GM19035 (cell line): ENCODE measurements at regions not wholly inside any gene's neighbourhood (a gene's known extent, or its start where the extent isn't known, plus 50 kb on each side); places are given as distances from the start of the nearest gene placed in this dataset.

Experiments used
- ATAC-seq: cut with Tn5 transposase; IDR thresholded peaks from one replicate; pipeline ENCODE4 v1.9.1; 2021; ENCODE audit not compliant: unreplicated experiment

DNA sequence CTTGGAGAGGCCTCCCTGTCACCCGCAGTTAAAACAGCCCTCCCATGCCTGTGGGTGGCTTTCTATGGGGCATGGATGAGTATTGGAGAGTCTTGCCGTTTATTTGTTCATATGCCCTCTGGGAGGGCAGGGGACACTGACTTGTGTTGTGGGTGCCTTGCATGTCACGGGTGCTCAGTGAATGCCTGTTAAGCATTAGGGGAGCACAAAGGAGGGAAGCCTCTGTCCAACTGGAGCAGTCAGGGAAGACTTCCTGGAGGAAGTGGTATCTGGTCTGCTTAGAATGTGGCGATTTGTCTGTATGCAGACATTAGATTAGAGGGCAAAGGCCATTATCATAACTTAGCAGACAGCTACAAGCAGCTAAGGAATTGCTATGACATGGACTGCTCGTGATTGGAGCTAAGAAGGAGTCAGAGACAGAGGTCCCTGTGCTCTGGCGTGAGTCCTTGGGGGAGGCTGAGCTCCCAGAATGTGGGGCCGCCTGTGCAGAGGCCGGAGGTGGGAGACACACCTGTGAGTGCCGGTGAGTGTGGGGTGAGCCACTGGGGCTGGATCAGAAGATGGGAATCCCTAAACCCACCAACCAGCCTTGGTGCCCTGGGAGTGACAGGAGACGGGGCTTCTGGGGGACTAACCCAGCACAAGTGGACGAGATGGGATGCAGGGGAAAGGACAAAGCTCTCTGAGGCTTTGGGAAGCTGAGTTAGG, 286.1 kb downstream of the SEC14L1 start:
- ATAC-seq = no peak

DNA sequence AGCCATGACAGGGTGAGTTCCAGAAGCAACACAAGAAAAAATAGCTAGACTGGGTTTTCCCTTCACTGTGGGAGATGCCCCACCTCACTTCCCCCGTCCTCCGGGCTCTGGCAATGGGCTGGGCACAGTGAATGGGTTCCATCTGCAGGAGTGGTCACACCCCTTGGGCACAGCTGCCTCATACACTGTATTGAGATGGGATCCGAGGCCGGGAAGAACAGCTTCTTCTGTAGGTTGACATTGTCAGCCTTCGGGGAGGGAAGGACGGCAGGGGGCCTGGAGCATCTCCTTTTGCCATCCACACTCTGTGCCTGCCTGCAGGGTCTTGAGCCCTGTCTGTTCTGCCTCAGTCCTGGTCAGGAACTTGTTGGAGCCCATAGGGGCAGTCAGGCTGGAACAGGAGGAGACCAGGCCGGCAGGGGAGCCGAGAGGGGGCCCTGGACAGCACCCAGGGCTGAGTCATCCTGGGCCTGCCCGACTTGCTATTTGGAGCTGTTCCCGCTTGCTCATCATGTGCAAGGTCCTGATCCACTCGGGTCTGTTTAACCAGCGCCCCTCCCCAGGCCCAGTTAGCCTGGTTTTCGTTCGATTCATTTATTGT, 286.7 kb downstream of the SEC14L1 start:
- ATAC-seq = no peak

DNA sequence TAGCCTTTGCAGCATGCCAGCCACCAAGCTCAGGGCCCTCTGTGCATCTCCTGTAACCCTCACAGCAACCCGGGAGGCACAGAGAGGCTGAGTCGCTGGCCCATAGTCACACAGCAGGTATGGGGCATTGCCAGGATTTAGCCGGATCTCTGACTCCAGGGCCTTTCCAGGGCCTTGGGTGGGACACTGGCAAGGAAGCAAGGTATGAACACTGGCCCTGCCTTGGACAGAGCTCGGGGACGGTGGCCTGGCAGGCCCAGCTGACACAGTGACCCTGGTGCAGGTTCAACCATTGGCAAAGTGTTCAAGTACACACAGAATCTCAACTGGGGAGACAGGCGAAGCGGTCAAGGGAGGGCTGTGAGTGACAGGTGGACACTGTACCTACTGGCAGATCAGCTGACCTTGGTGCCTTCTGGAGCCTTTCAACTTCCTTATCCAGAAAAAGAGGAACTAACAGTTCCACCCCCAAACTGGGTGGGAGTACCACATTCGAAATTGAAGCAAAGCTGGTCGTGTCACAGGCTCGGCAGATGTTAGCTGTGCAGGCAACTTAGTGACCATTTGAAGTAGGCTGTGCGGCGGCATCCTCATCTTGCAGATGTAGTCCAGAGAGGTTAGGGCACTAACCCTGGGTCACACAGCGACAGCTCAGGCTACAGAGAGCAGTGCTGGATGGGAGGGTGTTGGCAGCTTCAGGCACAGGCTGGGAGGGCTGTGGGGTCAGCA, 287.4 kb downstream of the SEC14L1 start:
- ATAC-seq = no peak

DNA sequence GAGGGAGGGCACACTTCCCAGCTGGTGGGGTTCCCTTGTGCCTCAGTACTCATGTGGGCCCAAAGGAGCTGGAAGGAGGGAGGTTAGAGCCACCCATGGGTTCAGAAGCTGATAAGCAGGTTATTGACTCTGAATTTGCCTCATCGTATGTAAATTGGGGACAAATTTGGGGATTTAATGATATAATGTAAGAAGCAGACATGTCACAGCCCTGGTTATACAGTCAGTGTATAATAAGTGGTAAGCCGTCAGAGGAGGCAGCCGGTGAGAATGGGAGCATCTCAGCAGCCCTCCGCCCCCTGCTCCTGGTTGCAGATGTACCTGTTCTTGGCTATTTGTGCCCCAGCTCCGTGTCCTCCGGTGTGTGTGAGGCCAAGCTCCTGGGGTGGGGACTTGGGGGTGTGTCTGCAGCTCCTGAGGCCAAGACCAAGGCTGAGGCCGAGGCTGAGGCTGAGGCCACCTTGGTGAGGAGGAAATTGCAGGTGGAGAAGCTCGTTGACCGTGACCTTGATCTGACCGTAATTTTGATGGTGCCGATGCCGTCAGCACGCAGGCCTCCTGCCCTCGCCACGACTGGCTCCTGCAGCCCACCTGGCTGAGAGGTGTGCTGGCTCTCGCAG, 288.1 kb downstream of the SEC14L1 start:
- no peak for ATAC-seq

DNA sequence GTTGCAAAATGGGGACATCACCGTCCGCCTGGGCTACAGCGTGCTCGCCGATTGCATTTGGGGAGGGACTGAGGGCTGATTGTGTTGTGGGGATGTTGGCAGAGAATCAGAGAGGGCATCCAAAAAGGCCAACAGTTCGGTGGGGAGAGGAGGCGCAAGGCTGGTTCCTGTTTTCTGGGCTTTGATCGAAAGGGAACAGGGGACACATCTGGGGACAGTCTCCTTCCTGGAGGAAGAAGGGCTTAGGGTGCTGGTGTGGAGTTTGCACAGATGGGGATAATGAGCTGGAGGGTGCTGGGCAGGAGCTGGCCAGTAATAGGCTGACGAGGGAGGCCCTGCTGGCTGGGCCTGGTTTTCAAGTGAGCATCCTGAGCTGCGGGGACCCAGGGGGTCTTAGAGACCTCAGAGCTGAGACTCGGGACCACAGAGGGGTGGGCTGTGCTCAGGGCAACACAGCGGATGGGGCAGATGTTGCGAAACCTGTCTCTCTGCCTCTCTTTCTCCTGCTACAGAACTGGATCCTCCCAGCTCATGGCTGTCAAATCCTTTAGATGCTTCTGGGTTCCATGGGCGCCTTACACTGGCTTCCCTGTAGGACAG, 288.7 kb downstream of the SEC14L1 start:
- ATAC-seq = no peak

DNA sequence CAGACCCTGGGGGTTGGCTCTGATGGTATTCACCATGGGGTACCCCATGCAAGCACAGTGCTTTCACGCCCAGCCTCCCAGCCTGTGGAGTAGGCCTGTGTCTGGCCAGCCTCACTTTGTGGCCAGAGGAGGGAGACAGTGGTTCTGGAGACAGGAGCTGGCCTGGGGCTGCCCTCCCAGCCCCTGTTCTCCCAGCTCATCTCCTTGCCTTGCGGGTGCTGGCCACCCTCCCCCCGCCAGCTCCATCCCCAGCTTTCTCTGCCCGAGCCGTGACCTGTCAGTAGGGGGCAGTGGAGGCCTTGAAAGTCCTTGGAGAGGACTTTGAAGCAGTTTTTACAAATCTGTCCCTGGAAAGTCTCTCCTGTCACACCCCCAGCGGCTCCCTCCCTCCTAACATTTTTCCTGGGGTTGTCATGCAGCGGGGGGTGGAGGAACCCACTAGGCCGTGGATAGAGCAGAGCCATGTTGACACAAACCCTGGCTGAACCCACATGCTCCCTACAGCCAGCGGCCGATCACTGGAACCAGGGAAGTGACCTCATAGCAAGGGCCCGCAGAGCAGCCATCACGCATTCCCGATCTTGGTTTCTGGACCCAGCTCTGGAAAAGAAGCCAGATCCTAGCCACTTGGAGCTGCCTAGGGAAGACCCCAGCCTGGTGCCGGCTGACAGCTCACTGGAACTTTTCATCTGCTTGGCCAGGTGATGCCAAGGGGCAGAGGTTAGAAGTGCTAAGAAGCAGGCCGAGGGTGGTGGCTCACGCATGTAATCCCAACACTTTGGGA, 289.4 kb downstream of the SEC14L1 start:
- no peak for ATAC-seq

DNA sequence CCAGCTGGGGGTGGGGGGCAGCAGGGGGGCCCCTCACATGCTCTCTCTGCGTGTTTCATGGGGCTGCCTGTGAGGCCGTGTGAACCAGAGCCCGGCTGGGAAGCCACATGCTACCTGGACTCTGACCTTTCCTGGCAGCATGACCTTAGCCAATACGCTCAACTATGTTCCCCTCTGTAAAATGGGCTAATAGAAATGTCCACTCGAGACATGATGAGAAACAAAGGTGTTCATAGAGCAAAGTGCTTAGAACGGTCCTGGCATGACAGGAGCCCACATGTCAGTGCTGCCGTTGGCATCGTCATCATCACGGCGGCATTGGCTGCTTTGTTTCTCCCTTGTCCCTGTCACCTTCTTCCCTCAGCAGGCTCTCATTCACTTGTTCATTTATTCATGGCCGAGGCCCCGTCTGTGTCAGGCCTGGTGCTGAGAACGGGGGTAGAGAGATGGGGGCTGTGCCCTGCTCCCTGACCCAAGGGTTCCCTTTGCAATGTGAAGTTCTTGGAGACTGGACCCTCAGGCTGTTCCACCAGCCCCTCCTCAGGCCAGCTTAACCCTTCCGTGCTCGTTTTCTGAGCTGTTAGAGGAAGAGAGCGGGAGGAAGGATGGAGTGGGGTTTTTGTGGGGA, 291.4 kb downstream of the SEC14L1 start:
- no peak for ATAC-seq

DNA sequence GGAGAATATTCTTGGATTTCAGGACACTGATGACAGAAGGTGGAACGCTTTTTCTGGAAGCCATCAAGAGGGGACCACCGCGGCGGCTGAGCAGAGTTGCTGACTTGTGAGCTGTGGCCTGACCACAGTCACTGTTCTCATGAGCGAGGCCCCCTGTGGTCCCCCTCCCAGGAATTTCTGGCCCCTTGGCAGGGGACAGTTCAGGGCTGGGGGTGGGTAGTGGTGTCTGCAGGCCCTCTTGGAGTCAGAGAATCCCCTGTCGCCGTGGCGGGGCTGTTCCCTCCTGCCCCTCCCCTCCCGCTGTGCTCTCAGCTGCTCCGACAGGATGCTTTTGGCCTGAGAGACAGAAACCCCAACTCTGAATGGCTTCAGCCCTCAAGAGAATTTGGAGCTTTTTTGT, 292.0 kb downstream of the SEC14L1 start:
- no peak for ATAC-seq

DNA sequence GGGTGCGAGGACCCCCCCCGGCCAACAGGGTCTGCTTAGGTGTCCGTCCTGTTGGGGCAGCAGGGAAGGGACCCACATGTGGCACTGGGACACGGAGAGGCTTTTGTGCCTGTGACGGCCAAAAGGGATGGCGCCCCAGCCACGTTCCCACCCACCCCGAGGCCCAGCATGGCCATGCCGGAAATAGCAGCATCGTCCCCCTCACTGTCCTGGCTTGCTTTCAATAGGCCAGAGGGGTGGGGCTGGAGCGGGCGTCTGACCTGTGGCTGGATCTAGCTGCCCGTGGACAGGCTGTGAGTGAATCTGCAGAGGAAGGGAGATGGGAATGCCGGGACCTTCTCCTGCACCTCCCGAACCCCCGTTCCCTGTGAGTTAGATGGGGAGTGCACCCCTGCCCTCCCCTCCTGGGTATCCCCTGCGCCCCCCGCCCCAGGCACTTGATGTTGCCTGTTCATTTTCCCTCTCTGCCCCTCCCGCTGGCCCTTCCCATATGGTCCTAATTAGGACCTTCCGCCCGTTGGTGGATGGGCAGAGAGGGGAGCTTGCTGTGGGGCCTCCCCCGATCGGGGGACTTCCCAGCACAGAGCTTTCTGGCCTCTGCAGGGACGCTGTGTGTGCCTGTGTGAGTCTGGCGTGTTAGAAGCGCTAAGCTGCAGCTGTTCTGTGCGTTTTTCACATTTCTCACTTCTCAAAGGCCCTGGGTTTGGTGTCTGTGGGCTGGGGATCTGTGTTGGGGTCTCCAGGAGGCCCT, 292.8 kb downstream of the SEC14L1 start:
- no peak for ATAC-seq

DNA sequence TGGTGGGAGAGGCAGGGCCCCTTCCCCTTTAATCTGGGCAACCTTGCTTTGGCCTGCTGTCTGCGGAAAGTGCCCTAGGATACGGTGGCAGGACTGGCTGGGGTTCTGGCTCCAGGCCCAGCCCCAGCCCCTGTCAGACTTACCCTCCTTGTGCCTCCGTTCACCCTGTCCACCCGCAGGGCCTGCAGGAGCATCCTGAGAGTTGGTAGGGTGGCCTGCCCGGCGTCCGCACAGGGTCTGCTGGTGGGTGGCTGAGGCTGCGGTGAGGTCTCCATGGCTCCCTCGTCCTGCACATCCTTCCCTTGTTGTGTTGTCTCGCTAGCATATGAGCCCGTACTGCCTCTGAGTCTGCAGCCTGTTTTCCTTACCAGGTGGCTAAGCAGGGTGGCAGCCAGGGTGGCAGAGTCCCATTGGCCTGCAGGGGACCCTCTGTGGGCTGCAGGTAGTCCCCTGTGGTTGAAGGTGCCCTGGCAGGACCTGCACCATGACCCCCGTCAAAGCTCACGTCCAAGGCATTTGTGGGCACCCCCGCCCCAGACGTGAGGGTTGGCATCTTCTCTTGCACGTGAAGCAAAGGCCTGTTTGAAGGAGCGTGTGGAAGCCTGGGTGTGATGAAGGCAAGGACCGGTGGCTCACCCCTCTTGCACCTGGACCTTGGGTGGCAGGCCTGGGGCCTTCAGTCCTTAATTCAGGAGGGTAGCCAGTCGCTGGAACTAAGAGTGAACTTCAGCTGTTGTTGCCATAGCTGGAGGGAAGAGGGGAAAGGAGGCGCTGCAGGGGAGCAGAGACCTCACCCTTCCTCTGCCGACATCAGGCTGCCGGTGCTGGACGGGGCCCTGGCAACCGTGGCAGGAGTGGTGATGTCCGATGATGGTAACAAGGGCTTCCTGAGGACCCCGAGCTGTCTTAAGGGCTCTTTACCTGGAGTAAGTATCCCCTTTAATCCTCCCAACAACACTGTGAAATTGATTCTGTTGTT, 293.7 kb downstream of the SEC14L1 start:
- ATAC-seq = no peak

DNA sequence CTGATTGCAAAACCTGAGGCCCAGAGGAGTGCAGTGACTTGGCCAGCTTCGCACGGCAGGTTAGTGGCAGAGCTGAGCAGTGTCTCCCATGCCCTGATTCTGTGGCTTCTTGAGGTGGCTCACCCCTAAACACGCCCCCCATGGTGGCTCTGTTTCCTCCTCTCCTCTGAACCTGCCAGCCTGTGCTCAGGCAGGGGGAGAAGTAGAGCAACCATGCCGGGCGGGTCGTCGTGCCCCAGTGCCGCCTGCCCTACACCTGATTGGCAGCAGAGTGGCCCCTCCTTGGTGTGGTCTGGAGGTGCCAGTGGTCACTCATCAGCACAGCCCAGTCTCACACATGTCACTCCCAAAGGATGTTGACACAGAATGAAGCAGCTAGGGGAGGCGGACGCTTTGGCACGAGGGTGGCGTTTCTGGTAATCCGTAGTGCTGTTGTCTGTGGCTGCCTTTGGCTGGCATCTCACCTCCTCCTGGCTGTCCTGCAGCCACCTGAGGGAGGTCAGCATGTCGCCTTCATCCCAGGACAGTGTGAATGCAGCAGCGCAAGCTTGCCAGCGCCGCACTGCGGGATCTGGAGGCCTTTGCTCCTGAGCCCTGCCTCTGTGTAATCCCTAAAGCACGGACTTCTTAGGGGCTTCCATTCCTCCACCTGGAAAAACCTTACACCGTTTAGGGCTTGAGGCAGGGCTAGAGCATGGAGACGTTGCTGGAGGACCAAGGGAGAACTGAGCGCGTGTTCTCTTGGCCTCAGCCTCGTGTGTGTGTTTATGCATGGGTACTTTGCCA, 294.7 kb downstream of the SEC14L1 start:
- ATAC-seq = no peak

DNA sequence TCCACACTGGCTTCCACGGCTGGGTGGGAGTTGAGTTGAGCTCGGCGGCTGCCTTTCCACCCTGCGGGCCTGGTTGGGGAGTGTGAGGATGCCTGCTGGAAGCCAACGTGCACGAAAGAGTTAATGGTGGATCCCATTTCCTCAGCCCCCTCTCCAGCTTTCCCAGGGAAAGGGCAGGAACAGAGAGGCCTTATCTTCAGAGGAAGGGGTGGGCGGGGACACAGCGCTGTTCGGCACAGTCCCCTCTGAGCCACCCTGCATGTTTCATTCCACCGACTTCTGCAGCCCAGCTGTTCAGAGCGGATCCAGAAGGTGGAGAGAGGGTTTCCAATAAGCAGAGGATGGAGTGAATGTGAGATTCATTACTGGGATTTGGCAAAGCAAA, 295.3 kb downstream of the SEC14L1 start:
- no peak for ATAC-seq

DNA sequence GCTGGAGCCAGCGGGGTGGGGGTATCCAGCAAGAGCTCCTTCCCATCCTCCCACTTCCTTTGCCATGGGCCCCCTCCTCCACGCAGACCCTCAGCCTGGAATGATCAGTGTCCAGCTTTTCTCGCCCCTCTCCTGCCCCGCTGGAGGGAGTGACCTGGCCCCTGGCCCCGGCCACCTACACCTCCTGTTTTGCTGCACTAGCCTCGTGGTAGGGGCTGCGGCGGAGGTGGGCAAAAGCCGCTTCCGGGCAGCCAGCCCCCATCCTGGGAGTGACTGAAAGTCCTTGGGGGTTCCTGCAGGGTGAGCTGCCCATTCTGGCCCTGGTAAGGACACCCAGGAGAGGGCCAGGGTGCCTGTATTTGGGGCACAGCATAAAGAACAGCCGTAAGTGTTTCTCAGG, 295.7 kb downstream of the SEC14L1 start:
- no peak for ATAC-seq

DNA sequence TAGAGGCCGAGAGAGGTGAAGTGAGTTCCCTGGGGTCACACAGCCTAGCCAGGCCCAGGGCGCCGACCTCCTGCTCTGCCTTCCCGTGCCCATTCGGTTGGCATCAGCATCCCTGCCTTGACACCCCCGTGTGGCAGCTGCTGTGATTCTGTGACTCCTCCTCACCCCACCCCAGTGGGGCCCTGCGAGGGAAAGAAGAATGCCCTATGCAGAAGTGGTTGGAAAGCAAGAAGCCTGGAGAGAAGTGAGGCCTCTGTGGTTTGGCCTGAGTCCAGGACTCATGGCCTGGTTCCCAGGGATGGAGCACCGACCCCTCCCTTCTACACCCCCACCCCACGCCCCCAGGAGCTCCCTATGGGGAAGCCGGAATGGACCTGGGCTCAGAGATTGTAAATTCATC, 296.2 kb downstream of the SEC14L1 start:
- no peak for ATAC-seq

DNA sequence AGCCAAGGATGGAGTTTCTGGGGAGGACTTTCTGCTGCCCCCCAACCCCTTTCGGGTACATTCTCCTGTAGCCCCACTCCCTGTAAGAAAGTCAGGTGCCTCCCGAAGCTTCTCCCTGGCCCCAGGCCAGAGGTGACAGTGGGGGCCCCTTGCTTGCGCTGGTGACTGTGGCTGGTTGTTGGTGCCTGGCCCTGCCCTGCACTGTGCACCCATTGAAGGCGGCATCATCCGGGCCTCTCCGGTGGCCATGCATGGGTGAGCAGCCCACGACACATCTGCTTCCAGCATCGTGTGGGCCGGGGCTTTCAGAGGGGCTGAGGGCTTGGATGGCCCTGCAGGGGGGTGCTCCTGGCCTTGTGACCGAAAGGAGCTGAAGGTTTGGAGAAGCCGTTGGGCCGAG, 297.0 kb downstream of the SEC14L1 start:
- ATAC-seq = no peak

DNA sequence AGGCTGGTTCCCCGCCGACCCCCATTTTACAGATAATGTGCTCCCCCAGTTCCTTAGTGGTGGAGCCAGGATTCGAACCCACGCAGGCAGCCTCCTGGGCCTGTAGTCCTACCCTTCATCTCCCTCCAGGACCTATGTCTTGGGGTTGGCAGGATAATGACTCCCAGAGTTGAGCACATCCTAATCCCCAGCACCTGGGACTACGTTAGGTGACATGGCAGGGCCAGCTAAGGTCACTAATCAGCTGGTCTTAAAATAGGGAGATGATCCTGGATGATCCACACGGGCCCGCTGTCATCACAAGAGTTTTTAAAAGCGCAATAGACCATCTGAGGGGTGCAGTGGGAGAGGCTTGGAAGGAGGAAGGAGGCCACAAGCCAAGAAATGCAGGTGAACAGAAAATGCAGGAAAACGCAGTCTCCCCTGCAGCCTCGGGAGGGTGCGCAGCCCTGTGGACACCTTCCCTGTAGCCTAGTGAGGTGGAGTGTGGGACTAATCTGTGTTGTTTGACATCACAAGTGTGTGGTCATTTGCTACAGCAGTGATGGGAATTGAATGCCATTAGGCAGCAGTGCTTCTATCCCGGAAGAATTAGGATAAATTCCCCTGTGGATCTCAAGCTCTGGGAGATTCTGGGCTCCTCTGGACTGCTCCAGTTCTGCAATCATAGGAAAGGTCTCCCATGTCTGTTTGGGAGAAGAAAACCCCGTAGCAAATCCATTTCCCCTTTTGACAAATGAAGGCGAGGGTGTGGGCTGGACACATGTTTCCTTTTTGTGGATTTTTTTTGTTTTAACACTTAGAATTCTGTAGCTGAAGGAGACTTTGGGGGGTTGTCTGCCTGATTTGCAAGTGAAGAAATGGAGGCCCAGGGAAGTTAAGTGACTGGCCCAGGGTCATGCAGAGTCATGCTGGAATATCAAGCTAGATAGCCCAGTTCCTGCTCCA, 297.7 kb downstream of the SEC14L1 start:
- ATAC-seq = no peak
